Retinal pigment epithelial cell (primary cell): ENCODE measurements at regions not wholly inside any gene's neighbourhood (a gene's known extent, or its start where the extent isn't known, plus 50 kb on each side); places are given as distances from the start of the nearest gene placed in this dataset.

Experiments used
- DNase-seq: peaks from one replicate; pipeline ENCODE4 v3.0.0-alpha.2; 2010; ENCODE audit warnings: low read depth
- H3K4me3 ChIP-seq: 2 replicates; pipeline ENCODE4 v1.5.1; 2011; ENCODE audit warnings: mild to moderate bottlenecking, low read length, control low read depth, moderate library complexity
- CTCF ChIP-seq: conservative IDR thresholded peaks from 2 replicates; pipeline ENCODE4 v1.5.1; 2011; ENCODE audit warnings: low read depth, low read length, control low read depth, inconsistent platforms

GRCh38 chr6:156060013-156060412 is 604.4 kb upstream of the NOX3 start:
- no peak for DNase-seq
- TF ChIP-seq CTCF = no peak

GRCh38 chr6:156058356-156058755 is 602.7 kb upstream of the NOX3 start:
- no peak for TF ChIP-seq CTCF
- DNase-seq = no peak
- H3K4me3 ChIP-seq = no peak overlapping the region

More at GRCh38 chr6:156060013-156060412, 604.4 kb upstream of the NOX3 start:
- no peak overlapping the region for H3K4me3 ChIP-seq

- TF ChIP-seq CTCF = no peak
- DNase-seq = no peak
- no peak overlapping the region for H3K4me3 ChIP-seq
Measured at GRCh38 chr6:156057869-156058268, 602.2 kb upstream of the NOX3 start.

- H3K4me3 ChIP-seq = no peak overlapping the region
- DNase-seq = no peak
- no peak for TF ChIP-seq CTCF
Measured at GRCh38 chr6:156056085-156056484, 600.4 kb upstream of the NOX3 start.

- no peak overlapping the region for H3K4me3 ChIP-seq
- TF ChIP-seq CTCF = no peak
- no peak for DNase-seq
Measured at GRCh38 chr6:156053626-156054025, 598.0 kb upstream of the NOX3 start.

- no peak for TF ChIP-seq CTCF
Measured at GRCh38 chr6:156046841-156047449, 591.3 kb upstream of the NOX3 start.

GRCh38 chr6:156046268-156046665 is 590.6 kb upstream of the NOX3 start:
- DNase-seq = no peak
- H3K4me3 ChIP-seq = no peak overlapping the region
- TF ChIP-seq CTCF = no peak

More at GRCh38 chr6:156046841-156047449, 591.3 kb upstream of the NOX3 start:
- no peak overlapping the region for H3K4me3 ChIP-seq
- DNase-seq = no peak
